ENCODE measurements at regions not wholly inside any gene's neighbourhood (a gene's known extent, or its start where the extent isn't known, plus 50 kb on each side); places are given as distances from the start of the nearest gene placed in this dataset.

DNA sequence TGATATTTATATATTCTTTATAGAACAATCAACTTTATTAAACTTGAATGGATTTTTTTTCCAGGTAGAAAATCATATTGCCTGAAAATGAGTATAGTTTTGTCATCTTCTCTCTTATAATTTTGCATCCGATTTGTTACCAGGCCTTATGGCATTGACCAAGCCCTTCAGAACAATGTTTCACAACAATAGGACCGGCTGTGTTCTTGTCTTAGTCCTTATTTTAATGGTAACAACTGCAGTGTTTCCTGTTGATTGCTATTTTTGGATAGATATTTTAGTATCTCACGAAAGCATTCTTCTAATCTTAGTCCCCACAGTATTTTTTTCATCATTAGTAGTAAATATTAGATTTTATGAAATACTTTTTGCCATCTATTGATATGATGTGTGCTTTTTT lies 88.1 kb upstream of the ANKRD34C start:
- no TSS peak for BruUV-seq (replicated peaks)
- 0 out of 2 replicates have a peak, but pooled peaks cover 32% of the 10 kb centered on the region for H3K27me3 ChIP-seq (ENCODE audit: insufficient read depth, low read length)
- no peak overlapping the region for H3K4me3 ChIP-seq (replicated peaks in 1 of 2; ENCODE audit: low read depth in 1 of 2, low read length in 2 of 2)
- no peaks in the 10 kb centered on the region for H3K4me1 ChIP-seq (ENCODE audit: control insufficient read depth in 1 of 2, insufficient read depth in 2 of 2, low read length in 2 of 2)
- no peak for DNase-seq (ENCODE audit: low read depth, low spot score)
- ChIA-PET POLR2A (no interaction called here), CTCF (interaction anchor here (1.6 kb wide), 1 partner anchor 10 kb away, joined by 12 read pairs; no protein-coding TSS in a partner anchor), RAD21 (ENCODE audit: low non-redundant PET in 1 of 2, low total read pairs in 2 of 2, uncharacterized antibody in 2 of 2, unreplicated experiment in 2 of 2) (no interaction called here)
- H3K79me2 ChIP-seq (ENCODE audit: insufficient read depth, low read length) = no peaks in the 10 kb centered on the region
- H3K9me3 ChIP-seq (ENCODE audit: control insufficient read depth in 1 of 2, insufficient read depth in 1 of 2, low read depth in 1 of 2, low read length in 2 of 2) = no peaks in the 10 kb centered on the region
- no peaks in the 10 kb centered on the region for H3K9me2 ChIP-seq (ENCODE audit: insufficient read depth)
- no peak overlapping the region for H3K9ac ChIP-seq (ENCODE audit: low read length)
- H3K27ac ChIP-seq (ENCODE audit: low read depth, low read length) = no peak overlapping the region
- no peaks in the 10 kb centered on the region for H4K20me1 ChIP-seq (ENCODE audit: insufficient read depth)
- ATAC-seq = no peak
- intact Hi-C loops (cut with micrococcal nuclease) = no loop called here
- H2AFZ ChIP-seq (ENCODE audit: low read depth, low read length, poor library complexity, severe bottlenecking) = no peak overlapping the region
- TF ChIP-seq SRF (IDR thresholded peaks at IDR 0.05; ENCODE audit: low read depth) (no peak), SP1 (IDR thresholded peaks at IDR 0.05; ENCODE audit: low read depth) (no peak), JUND (IDR thresholded peaks at IDR 0.05) (no peak), RAD21 (IDR thresholded peaks at IDR 0.05; ENCODE audit: low read depth) (no peak), FOSL1 (IDR thresholded peaks at IDR 0.05; ENCODE audit: low read depth) (no peak), EZH2 (IDR thresholded peaks at IDR 0.05) (no peak), ZNF274 (IDR thresholded peaks at IDR 0.05; ENCODE audit: low read depth, low read length) (no peak), ELF1 (IDR thresholded peaks at IDR 0.05; ENCODE audit: borderline replicate concordance, low read depth) (no peak), CBX3 (IDR thresholded peaks at IDR 0.05; ENCODE audit: low read depth) (no peak), CEBPB (IDR thresholded peaks at IDR 0.05; ENCODE audit: low read depth) (no peak), EGR1 (IDR thresholded peaks at IDR 0.05; ENCODE audit: low read depth) (no peak), YY1 (IDR thresholded peaks at IDR 0.05; ENCODE audit: extremely low read depth, insufficient replicate concordance, low read depth, low read length) (no peak)
- TF ChIP-seq, protein P1, sequence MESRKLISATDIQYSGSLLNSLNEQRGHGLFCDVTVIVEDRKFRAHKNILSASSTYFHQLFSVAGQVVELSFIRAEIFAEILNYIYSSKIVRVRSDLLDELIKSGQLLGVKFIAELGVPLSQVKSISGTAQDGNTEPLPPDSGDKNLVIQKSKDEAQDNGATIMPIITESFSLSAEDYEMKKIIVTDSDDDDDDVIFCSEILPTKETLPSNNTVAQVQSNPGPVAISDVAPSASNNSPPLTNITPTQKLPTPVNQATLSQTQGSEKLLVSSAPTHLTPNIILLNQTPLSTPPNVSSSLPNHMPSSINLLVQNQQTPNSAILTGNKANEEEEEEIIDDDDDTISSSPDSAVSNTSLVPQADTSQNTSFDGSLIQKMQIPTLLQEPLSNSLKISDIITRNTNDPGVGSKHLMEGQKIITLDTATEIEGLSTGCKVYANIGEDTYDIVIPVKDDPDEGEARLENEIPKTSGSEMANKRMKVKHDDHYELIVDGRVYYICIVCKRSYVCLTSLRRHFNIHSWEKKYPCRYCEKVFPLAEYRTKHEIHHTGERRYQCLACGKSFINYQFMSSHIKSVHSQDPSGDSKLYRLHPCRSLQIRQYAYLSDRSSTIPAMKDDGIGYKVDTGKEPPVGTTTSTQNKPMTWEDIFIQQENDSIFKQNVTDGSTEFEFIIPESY (IDR thresholded peaks at IDR 0.05; ENCODE audit: extremely low read depth, insufficient replicate concordance, low read length) = no peak
- TF ChIP-seq, protein P2, sequence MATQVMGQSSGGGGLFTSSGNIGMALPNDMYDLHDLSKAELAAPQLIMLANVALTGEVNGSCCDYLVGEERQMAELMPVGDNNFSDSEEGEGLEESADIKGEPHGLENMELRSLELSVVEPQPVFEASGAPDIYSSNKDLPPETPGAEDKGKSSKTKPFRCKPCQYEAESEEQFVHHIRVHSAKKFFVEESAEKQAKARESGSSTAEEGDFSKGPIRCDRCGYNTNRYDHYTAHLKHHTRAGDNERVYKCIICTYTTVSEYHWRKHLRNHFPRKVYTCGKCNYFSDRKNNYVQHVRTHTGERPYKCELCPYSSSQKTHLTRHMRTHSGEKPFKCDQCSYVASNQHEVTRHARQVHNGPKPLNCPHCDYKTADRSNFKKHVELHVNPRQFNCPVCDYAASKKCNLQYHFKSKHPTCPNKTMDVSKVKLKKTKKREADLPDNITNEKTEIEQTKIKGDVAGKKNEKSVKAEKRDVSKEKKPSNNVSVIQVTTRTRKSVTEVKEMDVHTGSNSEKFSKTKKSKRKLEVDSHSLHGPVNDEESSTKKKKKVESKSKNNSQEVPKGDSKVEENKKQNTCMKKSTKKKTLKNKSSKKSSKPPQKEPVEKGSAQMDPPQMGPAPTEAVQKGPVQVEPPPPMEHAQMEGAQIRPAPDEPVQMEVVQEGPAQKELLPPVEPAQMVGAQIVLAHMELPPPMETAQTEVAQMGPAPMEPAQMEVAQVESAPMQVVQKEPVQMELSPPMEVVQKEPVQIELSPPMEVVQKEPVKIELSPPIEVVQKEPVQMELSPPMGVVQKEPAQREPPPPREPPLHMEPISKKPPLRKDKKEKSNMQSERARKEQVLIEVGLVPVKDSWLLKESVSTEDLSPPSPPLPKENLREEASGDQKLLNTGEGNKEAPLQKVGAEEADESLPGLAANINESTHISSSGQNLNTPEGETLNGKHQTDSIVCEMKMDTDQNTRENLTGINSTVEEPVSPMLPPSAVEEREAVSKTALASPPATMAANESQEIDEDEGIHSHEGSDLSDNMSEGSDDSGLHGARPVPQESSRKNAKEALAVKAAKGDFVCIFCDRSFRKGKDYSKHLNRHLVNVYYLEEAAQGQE (IDR thresholded peaks at IDR 0.05; ENCODE audit: low read depth) = no peak
- TF ChIP-seq, protein P3, sequence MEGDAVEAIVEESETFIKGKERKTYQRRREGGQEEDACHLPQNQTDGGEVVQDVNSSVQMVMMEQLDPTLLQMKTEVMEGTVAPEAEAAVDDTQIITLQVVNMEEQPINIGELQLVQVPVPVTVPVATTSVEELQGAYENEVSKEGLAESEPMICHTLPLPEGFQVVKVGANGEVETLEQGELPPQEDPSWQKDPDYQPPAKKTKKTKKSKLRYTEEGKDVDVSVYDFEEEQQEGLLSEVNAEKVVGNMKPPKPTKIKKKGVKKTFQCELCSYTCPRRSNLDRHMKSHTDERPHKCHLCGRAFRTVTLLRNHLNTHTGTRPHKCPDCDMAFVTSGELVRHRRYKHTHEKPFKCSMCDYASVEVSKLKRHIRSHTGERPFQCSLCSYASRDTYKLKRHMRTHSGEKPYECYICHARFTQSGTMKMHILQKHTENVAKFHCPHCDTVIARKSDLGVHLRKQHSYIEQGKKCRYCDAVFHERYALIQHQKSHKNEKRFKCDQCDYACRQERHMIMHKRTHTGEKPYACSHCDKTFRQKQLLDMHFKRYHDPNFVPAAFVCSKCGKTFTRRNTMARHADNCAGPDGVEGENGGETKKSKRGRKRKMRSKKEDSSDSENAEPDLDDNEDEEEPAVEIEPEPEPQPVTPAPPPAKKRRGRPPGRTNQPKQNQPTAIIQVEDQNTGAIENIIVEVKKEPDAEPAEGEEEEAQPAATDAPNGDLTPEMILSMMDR (IDR thresholded peaks at IDR 0.05 in 2 of 3, conservative IDR thresholded peaks at IDR 0.05 in 1 of 3; ENCODE audit: borderline replicate concordance in 1 of 3, insufficient read depth in 1 of 3, low read depth in 2 of 3, low read length in 2 of 3) = no peak
- H3K4me2 ChIP-seq (ENCODE audit: low read length) = no peak overlapping the region
- H3K36me3 ChIP-seq (ENCODE audit: control insufficient read depth in 1 of 2, insufficient read depth in 2 of 2, low read length in 2 of 2) = no peaks in the 10 kb centered on the region
